GM21515 (cell line): ENCODE measurements at regions not wholly inside any gene's neighbourhood (a gene's known extent, or its start where the extent isn't known, plus 50 kb on each side); places are given as distances from the start of the nearest gene placed in this dataset.

Source experiments
- ATAC-seq: cut with Tn5 transposase; IDR thresholded peaks from one replicate; pipeline ENCODE4 v1.9.1; 2021; ENCODE audit not compliant: unreplicated experiment

- ATAC-seq = no peak
These were observed 58.4 kb upstream of the TNS3 start for GRCh38 chr7:47640265-47640664.

GRCh38 chr7:47639495-47640110 is 57.7 kb upstream of the TNS3 start:
- ATAC-seq = no peak

GRCh38 chr7:47638679-47639315 is 56.9 kb upstream of the TNS3 start:
- no peak for ATAC-seq

- ATAC-seq = no peak
These were observed 54.7 kb upstream of the TNS3 start for GRCh38 chr7:47636433-47637175.

- no peak for ATAC-seq
These were observed 54.1 kb upstream of the TNS3 start for GRCh38 chr7:47636081-47636432.

GRCh38 chr7:47635091-47636080 is 53.5 kb upstream of the TNS3 start:
- no peak for ATAC-seq

- ATAC-seq = no peak
These were observed 52.4 kb upstream of the TNS3 start for GRCh38 chr7:47634273-47634672.

- no peak for ATAC-seq
These were observed 51.2 kb upstream of the TNS3 start for GRCh38 chr7:47633134-47633533.
